Sigmoid colon (tissue), 4 donors: ENCODE measurements at regions not wholly inside any gene's neighbourhood (a gene's known extent, or its start where the extent isn't known, plus 50 kb on each side); places are given as distances from the start of the nearest gene placed in this dataset.

Experiments used
- EP300 ChIP-seq, 4 donors: sonication (generic); formaldehyde crosslinking; IDR thresholded peaks; one replicate each; pipeline ENCODE4 v1.6.1; 2017; ENCODE audit warnings: antibody characterized with exemption in 4 of 4
- POLR2A ChIP-seq, 2 donors: fragments of 450-650 bp; IDR thresholded peaks; one replicate each; pipeline ENCODE4 v1.6.1; 2016; ENCODE audit warnings: antibody characterized with exemption in 2 of 2, mild to moderate bottlenecking in 2 of 2, moderate library complexity in 2 of 2

GRCh38 chr2:105450471-105450870 is 51.6 kb upstream of the FHL2 start:
- TF ChIP-seq POLR2A (IDR thresholded peaks at IDR 0.05) (no peak), EP300 (IDR thresholded peaks at IDR 0.05) (no peak)
